ENCODE measurements at regions not wholly inside any gene's neighbourhood (a gene's known extent, or its start where the extent isn't known, plus 50 kb on each side); places are given as distances from the start of the nearest gene placed in this dataset.

DNA sequence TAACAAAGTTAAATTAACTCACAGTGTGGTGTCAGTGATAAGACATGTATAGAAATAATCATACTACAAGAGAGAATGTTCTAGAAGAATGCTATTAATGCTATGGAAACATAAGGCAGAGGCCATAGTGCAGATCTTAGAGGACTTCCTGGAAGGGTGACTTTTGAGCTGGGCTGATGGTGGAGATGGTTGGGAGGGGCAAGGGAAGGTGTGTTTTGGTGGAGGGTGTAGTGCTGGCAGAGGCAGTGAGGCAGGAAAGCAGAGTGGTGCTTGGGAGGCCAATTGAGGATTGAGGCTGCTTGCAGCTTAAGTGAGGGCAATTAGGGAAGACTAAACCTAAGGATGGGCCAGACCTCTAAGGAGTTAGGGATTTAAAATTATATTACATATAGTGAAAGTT is 58.5 kb upstream of the FNDC1 start:
- no peak overlapping the region for H2BK5ac ChIP-seq (ENCODE audit: low read depth, low read length)
- no peak overlapping the region for H2BK120ac ChIP-seq (replicated peaks; ENCODE audit: low read depth, low read length)
- H3K79me2 ChIP-seq (ENCODE audit: control insufficient read depth in 1 of 2, insufficient read depth in 2 of 2, low read length in 2 of 2) = no peaks in the 10 kb centered on the region
- H3K27me3 ChIP-seq (replicated peaks in 1 of 4; ENCODE audit: control insufficient read depth in 3 of 4, extremely low read depth in 1 of 4, insufficient read depth in 3 of 4, low read length in 3 of 4) = no peaks in the 10 kb centered on the region
- H3K4me2 ChIP-seq (ENCODE audit: insufficient read depth in 1 of 2, low read depth in 2 of 2, low read length in 2 of 2) = no peak overlapping the region
- no peaks in the 10 kb centered on the region for H4K20me1 ChIP-seq (replicated peaks in 1 of 2; ENCODE audit: control insufficient read depth in 1 of 2, insufficient read depth in 2 of 2, low read length in 2 of 2)
- H3K18ac ChIP-seq (ENCODE audit: extremely low read depth, low read length) = no peak overlapping the region
- TF ChIP-seq GTF2F1 (IDR thresholded peaks at IDR 0.05; ENCODE audit: borderline replicate concordance, low read depth, low read length) = no peak
- no peak for TF ChIP-seq SP2 (IDR thresholded peaks at IDR 0.05; ENCODE audit: low read length)
- no peak overlapping the region for H3K27ac ChIP-seq (ENCODE audit: low read depth, low read length)
- H3K36me3 ChIP-seq (ENCODE audit: control insufficient read depth in 2 of 4, insufficient read depth in 4 of 4, low read length in 3 of 4) = no peaks in the 10 kb centered on the region
- H2BK12ac ChIP-seq (ENCODE audit: low read depth, low read length) = no peak overlapping the region
- CTCF ChIA-PET (ENCODE audit: partially characterized antibody) = interaction anchor here (0.7 to 6.0 kb wide), 18 partner anchors 9 to 419 kb away, joined by 3 to 39 read pairs (median 7); partner anchors contain the start of genes RSPH3 and TAGAP
- no peaks in the 10 kb centered on the region for H3K23me2 ChIP-seq (ENCODE audit: low read depth, low read length)
- DNase-seq (ENCODE audit: low read depth in 1 of 2, low spot score in 2 of 2) (no peak), FAIRE-seq (no peak)
- H2BK20ac ChIP-seq (ENCODE audit: low read length) = no peak overlapping the region
- H4K5ac ChIP-seq (ENCODE audit: insufficient read length, low read depth, low read length) = no peak overlapping the region
- no peak overlapping the region for H3K56ac ChIP-seq (replicated peaks; ENCODE audit: insufficient read length, low read depth, low read length)
- H2BK15ac ChIP-seq (ENCODE audit: low read length) = no peak overlapping the region; the same call in 1 of the 2 replicates
- no peak overlapping the region for H3K4ac ChIP-seq (replicated peaks; ENCODE audit: insufficient read length, low read depth, low read length)
- H3K79me1 ChIP-seq (ENCODE audit: low read depth, low read length) = no peaks in the 10 kb centered on the region
- H3K4me1 ChIP-seq (replicated peaks in 1 of 4; ENCODE audit: control insufficient read depth in 3 of 4, insufficient read depth in 4 of 4, low read length in 3 of 4) = peaks cover 0 to 3% (median under 1%) of the 10 kb centered on the region in 4 experiments; a peak in 2 of 7 replicates
- no peaks in the 10 kb centered on the region for H3K9me3 ChIP-seq (ENCODE audit: insufficient read depth in 2 of 2, low read depth in 1 of 2, low read length in 1 of 2)
- no peak overlapping the region for H2AK5ac ChIP-seq (ENCODE audit: low read depth, low read length)
- no peak overlapping the region for H3K9ac ChIP-seq (replicated peaks in 1 of 4; ENCODE audit: extremely low read depth in 1 of 4, low read depth in 3 of 4, low read length in 3 of 4)
- H3K4me3 ChIP-seq (ENCODE audit: extremely low read depth in 1 of 4, insufficient read depth in 2 of 4, low read depth in 3 of 4, low read length in 4 of 4) = no peak overlapping the region
- POLR2A ChIA-PET (ENCODE audit: partially characterized antibody) = no interaction called here
- no peak overlapping the region for H2AFZ ChIP-seq (ENCODE audit: low read length)
- no peak overlapping the region for H3K23ac ChIP-seq (ENCODE audit: insufficient read length)
- no peak overlapping the region for H4K8ac ChIP-seq (ENCODE audit: extremely low read depth, insufficient read depth, low read length)
- H3K14ac ChIP-seq (ENCODE audit: insufficient read length) = no peak overlapping the region
- no peak overlapping the region for H4K91ac ChIP-seq (replicated peaks; ENCODE audit: insufficient read length, low read length)

All from H1 (cell line).